Renal cortical epithelial cell (primary cell): ENCODE measurements at regions not wholly inside any gene's neighbourhood (a gene's known extent, or its start where the extent isn't known, plus 50 kb on each side); places are given as distances from the start of the nearest gene placed in this dataset.
"Not testable (repeated sequence)": the region's sequence is repeated elsewhere in the genome, so short reads cannot be mapped to it uniquely, and the experiment has no call there.

ENCODE experiments used
- DNase-seq: peaks from one replicate; pipeline ENCODE4 v3.0.0-alpha.2; 2011; ENCODE audit warnings: low read depth

DNA sequence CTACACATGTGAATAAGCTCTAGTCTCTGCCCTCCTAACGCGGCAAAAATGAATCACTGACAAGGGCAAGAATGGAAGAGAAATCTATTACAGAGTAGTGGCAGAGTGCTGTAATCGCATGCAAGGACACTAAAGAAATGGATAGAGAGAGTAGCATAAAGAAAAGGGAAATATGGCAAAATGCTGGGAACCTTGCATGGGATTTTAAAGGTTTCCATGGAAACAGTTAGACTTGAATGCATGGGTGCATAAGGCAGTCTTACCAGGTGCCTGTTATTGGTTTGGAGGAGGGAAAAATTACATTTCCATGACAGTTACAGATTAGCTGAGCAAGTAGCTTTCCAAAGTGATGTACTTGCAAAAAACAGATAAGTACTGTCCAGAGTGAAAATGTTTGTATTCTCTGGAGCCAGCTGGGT, 233.4 kb downstream of the PTN start:
- DNase-seq, result no peak

DNA sequence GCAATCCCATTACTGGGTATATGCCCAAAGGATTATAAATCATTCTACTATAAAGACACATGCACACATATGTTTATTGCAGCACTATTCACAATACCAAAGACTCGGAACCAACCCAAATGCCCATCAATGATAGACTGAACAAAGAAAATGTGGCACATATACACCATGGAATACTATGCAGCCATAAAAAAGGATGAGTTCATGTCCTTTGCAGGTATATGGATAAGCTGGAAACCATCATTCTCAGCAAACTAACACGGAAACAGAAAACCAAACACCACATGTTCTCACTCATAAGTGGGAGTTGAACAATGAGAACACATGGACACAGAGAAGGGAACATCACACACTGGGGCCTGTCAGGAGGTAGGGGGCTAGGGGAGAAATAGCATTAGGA, 235.7 kb downstream of the PTN start:
- DNase-seq, result not testable (repeated sequence)

DNA sequence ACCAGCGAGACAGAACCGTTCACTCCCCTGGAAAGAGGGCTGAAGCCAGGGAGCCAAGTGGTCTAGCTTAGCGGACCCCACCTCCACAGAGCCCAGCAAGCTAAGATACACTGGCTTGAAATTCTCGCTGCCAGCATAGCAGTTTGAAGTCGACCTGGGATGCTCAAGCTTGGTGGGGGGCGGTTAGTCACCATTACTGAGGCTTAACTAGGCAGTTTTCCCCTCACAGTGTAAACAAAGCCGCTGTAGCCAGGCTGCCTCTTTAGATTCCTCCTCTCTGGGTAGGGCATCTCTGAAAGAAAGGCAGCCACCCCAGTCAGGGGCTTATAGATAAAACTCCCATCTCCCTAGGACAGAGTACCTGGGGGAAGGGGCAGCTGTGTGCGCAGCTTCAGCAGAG, 235.1 kb downstream of the CHRM2 start:
- DNase-seq, result not testable (repeated sequence)

DNA sequence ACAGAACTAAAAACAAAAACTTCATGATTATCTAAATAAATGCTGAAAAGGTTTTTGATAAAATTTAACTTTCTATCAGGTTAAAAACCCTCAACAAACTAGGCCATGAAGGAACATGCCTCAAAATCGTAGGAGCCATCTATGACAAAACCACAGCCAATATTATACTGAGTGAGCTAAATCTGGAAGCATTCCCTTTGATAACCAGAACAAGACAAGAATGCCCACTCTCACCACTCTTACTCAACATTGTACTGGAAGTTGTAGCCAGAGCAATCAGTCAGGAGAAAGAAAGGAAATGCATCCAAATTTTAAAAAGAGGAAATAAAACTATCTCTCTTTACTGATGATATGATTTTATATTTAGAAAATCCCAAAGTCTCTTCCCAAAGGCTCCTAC, 228.7 kb downstream of the CHRM2 start:
- no peak for DNase-seq

DNA sequence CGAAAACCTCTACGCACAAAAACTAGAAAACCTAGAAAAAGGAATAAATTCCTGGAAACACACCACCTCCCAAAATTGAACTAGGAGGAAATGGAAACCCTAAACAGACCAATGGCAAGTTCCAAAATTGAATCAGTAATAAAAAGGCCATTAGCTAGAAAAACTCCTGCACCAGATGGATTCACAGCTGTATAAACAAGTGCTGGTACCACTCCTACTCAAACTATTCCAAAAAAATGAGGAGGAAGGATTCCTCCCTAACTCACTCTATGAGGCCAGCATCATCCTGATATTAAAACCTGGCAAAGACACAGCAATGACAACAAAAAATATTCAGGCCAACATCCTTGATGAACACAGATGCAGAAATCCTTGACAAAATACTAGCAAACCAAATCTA, 228.2 kb downstream of the CHRM2 start:
- no peak for DNase-seq

DNA sequence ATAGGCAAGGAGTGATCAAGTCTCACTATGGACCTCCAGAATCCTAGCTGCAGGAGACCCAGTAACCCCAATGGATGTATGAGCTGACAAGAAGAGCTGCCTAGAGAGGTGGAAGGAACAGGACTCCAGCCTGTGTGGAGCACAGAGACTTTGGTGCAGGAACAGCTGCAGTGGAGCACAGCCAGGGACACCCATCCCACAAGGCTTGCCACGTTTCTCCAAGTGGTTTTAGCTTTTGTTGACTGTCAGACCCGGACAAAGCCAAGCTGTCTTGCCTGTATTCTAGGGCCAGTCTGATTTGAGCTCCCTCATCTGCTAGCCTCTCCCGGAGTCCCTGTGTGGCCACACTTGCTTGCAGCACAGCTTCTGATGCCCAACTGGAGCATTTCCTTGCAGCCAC, 224.7 kb downstream of the CHRM2 start:
- DNase-seq, result no peak

DNA sequence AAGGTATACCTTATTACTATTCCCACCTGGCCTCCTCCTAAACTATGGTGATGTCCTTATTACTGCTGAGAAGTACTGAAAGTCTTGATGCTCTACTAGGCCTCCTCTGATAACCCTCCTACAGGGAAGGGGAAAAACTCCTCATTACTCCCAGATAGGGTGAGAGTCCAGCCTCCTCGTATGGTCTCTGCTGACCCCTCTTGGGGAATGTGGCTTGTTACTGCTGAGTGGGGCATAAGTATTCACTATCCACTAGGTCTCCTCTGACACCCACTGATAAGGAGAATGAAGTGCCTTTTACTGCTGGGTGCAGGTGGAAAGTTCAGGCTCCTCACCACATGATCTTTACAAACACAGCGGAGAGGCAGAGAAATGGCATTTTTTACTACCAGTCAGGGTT, 222.9 kb downstream of the CHRM2 start:
- no peak for DNase-seq

DNA sequence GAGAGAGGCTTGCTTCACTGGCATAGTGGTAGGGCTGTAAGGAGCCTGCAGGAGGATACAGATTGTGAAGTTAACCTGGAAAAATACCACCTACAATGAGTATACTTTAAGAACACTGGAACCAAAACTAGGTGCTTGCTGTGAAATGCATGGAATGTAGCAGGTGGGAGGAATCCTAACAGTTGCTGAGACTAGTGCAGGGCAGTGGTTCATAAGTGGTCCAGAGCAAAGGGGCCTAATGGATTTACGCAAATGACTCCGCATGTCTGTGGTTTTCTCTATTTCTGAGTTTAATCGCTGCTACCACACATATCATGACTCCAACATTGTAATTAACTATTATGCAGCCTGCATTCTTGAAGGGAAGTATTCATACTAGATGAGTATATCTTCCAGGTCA, 218.4 kb downstream of the CHRM2 start:
- DNase-seq, result no peak

DNA sequence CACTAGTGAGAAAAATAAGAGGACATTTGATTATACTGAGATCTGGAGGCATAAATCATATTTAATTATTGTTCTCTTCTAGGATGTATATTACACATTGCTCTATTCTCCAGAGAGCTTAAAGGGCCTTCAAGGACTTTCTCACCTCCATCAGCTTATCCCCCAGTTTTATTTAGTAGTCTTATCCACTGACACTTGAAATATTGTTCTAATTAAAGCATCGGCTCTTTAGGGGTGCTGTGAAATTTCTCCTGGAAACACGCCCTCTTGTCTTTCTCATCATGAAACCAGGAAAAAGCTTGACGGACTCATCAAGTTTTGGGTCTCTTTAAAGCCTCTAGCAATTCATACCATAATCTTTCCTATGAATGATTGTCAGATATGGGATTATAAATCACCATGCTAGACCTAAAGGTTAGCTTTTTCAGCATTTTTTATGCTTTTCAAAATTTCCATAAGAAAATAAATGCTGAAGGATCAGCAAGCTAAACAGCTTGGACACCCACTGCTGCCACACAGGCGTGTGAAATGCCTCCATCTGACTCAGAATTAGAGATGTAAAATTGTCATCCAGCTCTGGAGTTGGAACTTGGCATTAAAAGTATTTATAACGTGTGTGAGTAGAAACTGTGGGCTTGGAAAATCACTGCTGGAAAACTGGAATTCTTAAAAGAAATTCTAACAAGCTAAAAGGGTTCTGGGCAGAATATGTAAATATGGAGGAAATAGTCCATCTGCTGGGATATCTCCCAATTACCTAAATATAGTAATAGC, 216.3 kb downstream of the CHRM2 start:
- no peak for DNase-seq

DNA sequence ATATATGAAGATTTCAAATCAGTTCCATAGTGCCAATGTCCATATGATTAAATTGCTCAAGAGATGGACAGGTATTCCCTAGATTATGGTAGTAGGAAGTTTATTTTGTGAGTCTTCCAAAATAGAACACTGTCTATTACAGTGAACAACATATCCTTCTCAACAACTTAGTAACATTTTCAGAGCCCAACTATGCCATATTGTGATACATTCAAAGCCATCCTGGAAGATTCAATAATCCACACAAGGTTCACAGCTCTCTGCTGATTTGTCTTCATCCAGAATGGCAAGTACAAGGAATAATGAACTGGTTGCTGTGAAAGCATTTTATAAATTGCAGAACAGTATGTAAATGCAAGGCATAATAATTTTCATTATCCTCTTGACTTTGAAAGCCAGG, 213.9 kb downstream of the CHRM2 start:
- no peak for DNase-seq

DNA sequence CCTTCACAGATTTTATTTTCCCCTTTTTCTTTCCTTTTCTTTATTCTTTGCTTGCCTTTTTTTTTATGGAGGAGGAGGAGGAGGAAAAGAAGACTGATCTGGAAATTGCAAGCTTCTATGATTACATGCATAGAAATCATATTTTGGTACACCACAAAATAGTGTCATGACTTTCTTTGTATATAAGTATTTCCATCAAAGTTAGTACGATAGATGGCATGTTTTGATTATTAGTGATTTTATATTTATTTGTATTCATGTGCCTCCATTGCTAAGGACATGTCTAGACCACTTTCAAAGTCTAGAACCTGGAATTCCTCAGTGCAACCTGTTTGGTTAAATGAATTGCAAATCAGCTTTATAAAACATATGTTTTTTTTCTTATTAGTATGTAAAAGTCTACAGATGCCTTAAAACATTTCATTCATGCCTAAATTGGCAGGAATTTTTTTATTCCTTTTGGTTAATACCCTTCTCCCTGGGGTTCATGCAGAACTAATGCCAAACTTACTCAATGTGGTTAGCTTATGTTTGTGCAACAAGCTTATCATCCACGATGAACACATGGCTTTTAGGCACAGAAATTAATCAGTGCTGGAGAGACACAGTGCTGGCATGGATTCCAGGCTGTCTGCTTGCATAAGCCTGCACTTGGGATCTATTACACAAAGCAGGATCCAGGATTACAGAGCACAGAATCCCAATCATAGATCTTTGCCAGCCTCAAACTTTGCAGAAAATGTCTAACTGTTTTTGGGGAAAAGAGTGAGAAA, 213.1 kb downstream of the CHRM2 start:
- DNase-seq, result peak; percentile 16

DNA sequence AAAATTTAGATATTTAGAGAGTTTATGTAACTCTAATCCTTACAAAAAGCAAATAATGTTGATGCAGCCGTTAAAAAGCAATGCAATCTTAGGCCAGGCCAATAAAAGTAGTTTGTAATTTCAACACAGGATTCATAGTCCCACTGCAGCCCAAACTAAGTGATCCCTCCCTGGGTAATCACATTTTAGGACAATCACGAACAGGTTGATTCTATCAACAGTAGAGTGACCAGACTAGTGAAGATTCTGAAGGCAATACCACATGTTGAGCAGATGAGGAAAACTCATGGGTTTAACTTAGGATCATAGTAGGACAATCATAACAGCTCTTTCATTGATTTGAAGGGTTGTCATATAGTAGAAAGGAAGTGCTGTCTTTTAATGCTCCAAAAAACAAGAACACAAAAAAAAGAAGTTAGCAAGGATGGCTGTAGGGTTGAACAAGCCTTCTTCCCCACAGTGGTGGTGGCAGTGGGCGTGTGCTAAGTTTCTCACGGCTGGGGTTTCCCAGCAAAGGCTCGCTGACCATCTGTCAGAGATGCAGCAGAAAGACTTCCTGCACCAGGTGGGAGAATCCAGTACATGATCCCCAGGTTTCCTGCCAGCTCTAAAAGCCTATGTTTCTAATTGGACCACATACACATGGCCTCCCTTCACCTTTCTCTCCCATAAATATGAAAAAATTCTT, 212.2 kb downstream of the CHRM2 start:
- DNase-seq, result no peak

DNA sequence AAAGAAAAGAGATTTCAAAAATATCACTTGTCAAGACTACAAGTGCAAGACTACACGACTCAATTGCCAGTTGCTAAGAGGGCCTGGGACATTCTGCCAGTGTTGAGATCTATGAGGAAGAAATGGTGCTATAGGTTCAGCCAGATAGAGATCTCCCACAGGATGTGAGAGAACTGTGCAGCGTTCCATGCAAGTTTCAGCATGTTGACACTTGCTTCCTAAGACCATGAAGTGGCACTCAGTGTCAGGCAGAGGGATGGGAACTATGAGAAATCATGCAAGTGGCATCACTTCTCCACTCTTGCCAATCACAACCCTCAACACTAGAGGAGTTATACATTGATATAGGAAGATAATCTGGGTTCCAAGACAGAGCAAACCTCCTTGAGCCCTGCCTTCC, 210.3 kb downstream of the CHRM2 start:
- no peak for DNase-seq

DNA sequence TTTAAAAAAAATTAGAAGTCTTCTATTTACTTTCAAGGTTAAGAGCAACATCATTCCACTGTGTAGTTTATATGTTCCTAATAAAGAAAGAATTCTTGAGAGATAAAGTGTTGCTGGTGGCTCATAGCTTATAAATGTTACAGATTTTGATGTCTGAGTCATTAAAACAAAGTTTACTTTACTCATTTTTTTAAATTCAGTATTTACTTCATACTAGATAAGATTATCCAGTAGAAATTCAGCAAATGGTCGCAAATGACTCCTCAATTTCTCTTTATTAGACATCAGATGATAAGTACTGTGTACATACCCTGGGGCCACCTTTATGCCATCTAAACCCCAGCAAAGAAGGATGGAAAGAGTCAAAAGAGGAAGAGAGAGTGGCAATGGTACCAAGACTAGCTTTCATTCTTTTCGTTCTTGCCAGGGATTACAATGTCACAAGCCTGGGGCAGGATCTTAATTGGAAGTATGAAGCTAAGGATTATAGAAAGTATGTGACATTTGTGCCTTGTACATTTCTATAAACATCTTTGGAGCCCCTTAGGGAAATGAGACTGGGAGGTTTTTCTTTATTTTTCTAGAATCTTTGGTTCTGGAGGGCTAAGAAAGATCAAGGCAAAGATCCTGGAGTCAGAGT, 206.1 kb downstream of the CHRM2 start:
- DNase-seq, result no peak

DNA sequence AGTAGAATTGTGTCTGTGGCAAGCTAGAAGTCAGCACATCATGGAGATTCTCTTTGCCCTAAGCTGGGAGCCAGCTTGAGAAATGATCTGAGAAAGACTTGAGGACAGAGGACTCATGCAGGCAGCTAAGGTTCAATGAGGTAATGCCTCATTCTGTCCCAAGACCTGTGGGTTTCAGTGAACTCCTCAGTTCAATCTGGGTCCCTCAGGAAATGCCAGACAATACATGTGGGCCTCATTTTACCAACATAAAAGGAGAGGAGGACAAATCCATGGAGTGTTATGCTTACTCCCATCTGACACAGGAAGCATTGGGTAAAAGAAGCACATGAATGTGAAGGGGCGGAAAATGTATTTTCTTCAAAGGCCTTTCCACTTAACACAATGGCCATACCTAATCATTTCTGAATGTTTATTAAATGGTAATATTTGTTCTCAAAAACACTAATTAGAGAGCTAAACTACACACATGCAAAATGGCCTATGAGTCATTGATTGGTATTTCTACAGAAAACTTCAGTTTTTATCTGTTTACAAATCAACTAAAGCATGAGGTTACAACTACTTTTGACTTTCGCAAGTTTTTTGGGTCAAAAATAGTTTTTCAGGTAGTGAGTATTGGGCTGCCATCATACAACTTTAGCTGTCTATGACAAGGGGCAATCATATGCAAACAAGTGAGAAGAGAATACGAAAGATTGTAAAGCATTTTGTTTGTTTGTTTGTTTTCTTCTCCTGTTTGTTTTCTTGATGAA, 205.3 kb downstream of the CHRM2 start:
- DNase-seq, result peak; percentile 1
